ENCODE measurements at regions not wholly inside any gene's neighbourhood (a gene's known extent, or its start where the extent isn't known, plus 50 kb on each side); places are given as distances from the start of the nearest gene placed in this dataset.

DNA sequence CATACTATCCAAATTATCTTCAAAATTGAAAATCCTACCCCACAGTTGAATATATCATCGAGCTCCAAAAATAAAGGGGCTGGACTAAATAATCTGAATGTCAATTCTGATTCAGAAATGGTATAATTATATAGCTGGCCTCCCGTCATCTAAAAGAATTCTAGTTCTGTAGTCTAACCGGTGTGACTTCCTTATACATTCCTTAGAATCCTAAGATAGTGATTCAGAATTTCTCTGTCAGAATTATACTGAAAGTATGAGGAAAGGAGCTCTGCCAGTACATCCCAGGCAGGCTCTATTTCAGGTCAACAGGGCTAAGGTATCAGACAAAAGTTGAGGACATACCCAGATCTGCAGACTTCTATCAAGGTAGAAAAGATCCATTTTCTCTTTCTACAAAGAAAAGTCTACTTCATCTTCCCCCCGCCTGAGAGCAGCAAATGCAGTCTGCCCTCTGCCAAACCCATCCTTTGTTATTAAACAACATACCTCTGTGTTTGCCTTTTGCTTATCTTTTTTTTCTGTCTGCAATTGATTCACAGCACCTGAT lies 128.5 kb downstream of the METTL4 start:
- TF ChIP-seq, protein P1, sequence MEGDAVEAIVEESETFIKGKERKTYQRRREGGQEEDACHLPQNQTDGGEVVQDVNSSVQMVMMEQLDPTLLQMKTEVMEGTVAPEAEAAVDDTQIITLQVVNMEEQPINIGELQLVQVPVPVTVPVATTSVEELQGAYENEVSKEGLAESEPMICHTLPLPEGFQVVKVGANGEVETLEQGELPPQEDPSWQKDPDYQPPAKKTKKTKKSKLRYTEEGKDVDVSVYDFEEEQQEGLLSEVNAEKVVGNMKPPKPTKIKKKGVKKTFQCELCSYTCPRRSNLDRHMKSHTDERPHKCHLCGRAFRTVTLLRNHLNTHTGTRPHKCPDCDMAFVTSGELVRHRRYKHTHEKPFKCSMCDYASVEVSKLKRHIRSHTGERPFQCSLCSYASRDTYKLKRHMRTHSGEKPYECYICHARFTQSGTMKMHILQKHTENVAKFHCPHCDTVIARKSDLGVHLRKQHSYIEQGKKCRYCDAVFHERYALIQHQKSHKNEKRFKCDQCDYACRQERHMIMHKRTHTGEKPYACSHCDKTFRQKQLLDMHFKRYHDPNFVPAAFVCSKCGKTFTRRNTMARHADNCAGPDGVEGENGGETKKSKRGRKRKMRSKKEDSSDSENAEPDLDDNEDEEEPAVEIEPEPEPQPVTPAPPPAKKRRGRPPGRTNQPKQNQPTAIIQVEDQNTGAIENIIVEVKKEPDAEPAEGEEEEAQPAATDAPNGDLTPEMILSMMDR (IDR thresholded peaks at IDR 0.05; ENCODE audit: low read depth, low read length), result no peak
- TF ChIP-seq EZH2phosphoT487 (IDR thresholded peaks at IDR 0.05; ENCODE audit: low read depth), result no peak

Data from OCI-LY3 (cell line).